RWPE1 (cell line): ENCODE measurements at regions not wholly inside any gene's neighbourhood (a gene's known extent, or its start where the extent isn't known, plus 50 kb on each side); places are given as distances from the start of the nearest gene placed in this dataset.
A peak's percentile ranks its signal among the peaks of the same experiment; 100 is the strongest.

Experiments
- CTCF ChIA-PET: fragments of 350-600 bp; sonication (Branson Sonifier 250); formaldehyde crosslinking; extraction: SDS; loops from one replicate; lab custom pipeline; 2021; lab: Yijun Ruan, JAX
- POLR2A ChIA-PET: fragments of 400-600 bp; formaldehyde crosslinking; extraction: SDS; loops from one replicate; lab custom pipeline; 2020; ENCODE audit warnings: antibody characterized with exemption; ENCODE audit not compliant: low non-redundant PET; lab: Yijun Ruan, JAX
- DNase-seq: peaks from one replicate; pipeline ENCODE4 v3.0.0; 2012; ENCODE audit warnings: low spot score
- H3K27ac ChIP-seq: fragments of 450-650 bp; 2 replicates; pipeline ENCODE4 v1.5.1; 2017
- TF ChIP-seq, protein P1 (sequence below): fragments of 450-650 bp; conservative IDR thresholded peaks from 2 replicates; pipeline ENCODE4 v1.5.1; 2017; ENCODE audit warnings: low read depth, mild to moderate bottlenecking

DNA sequence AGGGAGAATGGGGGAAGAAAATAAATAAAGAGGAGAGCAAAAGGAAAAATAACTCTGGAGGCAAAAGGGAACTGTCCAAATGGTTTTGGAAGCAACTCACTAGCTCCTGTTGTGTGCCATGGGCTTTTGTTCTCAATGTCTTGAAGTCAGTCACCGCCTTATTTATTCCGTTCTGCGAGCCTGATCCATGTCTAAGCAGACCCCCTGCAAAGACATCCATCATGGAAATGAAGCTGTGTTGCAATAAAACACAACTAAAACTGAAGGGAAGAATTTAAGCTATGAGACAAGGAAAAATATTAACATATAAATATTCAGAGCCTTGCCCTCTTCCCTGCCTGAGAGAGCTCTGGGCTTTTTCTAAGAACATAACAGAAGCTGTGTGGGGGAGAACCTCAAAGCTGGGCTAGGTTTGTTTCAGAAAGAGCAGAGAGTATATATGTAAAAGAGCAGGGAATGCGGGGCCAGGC, 373.2 kb upstream of the CNR1 start:
- ChIA-PET CTCF (interaction anchor here (0.6 to 0.7 kb wide), 2 partner anchors 42 to 1625 kb away, joined by 3 to 5 read pairs; no protein-coding TSS in a partner anchor), POLR2A (no interaction called here)
- no peak overlapping the region for H3K27ac ChIP-seq
- DNase-seq, result no peak
- TF ChIP-seq, protein P1, sequence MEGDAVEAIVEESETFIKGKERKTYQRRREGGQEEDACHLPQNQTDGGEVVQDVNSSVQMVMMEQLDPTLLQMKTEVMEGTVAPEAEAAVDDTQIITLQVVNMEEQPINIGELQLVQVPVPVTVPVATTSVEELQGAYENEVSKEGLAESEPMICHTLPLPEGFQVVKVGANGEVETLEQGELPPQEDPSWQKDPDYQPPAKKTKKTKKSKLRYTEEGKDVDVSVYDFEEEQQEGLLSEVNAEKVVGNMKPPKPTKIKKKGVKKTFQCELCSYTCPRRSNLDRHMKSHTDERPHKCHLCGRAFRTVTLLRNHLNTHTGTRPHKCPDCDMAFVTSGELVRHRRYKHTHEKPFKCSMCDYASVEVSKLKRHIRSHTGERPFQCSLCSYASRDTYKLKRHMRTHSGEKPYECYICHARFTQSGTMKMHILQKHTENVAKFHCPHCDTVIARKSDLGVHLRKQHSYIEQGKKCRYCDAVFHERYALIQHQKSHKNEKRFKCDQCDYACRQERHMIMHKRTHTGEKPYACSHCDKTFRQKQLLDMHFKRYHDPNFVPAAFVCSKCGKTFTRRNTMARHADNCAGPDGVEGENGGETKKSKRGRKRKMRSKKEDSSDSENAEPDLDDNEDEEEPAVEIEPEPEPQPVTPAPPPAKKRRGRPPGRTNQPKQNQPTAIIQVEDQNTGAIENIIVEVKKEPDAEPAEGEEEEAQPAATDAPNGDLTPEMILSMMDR, result no peak

- H3K27ac ChIP-seq, result no peak overlapping the region
- ChIA-PET CTCF (interaction anchor here (0.5 to 0.7 kb wide), 3 partner anchors 42 to 1625 kb away, joined by 3 to 5 read pairs (median 3); no protein-coding TSS in a partner anchor), POLR2A (no interaction called here)
- TF ChIP-seq, protein P1, result no peak
- no peak for DNase-seq
These were observed 372.7 kb upstream of the CNR1 start for GRCh38 chr6:88538840-88539239.

DNA sequence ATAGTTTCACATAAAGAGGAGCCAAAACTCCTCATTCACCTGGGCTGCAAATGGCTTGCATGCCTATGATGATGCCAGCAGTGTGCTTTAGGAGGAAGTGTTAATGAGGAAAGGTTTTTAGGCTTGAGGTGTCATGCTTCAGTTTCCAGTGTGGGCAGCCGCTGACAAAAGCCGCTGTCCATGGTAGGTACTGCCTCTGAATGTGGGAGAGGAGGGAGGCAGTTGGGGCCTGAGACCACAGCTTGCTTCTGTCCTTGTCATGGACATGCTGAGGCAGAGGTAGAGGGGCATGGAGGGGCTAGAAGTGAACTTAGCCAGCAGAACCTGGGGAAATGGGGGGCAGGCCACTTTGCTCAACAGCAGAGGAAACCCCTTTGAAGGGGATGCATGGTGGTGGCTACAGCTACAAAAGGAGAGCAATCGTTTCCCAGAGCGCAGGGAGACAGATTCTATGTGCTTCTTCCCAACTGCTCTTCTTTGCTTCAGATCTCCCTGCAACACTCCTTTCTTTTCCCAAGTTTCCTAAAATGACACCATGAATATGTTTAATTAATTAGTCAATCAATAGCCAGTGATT, 372.1 kb upstream of the CNR1 start:
- CTCF ChIA-PET, result no interaction called here
- peak; percentile 19 for DNase-seq
- POLR2A ChIA-PET, result no interaction called here
- H3K27ac ChIP-seq, result no peak overlapping the region
- TF ChIP-seq, protein P1, result no peak

DNA sequence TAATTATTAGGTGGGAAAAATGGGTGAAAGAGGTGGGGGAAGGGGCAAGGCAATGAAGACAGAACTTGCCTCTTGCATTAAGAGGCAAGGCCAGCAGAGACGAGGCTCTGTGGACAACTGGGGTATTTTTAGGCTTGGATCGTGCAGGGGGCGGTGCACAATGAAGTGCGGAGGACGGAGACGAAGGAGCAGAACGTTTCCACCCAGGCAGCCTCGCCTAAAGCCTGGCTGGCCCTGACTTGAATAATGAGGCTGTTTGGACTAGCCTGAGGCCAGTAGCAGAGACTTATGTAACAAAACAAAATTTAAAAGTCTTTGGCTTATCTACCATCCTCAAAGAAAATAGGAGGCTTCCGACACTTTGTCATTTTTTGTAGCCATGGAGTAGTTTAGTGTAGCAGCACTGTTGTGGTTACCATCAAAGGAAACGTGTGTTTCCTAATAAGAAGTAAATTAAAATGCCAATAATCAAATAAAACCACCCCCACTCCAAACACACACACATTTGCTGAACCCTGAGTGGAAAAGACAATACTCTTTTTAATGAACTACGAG, 370.0 kb upstream of the CNR1 start:
- DNase-seq, result no peak
- POLR2A ChIA-PET, result no interaction called here
- CTCF ChIA-PET, result no interaction called here
- H3K27ac ChIP-seq, result no peak overlapping the region
- TF ChIP-seq, protein P1, result no peak

DNA sequence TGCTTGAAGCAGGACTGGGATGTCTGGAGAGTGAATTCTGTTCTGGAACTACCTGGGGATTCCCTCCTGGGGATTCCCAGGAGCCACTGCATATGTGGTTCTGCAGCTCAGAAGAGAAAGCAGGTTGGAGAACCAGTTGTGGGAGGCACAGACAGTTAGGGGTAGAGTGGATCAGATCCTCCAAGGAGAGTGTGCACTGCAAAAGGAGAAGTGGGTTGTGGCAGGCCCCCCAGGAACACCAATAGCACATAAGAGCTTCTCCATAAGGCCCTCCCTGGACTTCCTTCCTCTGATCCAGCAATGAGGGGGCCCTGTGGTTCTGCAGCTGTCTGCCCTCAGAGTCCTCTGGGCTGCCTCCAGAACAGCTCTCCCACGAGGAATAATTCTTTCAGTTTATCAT, 369.2 kb upstream of the CNR1 start:
- H3K27ac ChIP-seq, result no peak overlapping the region
- DNase-seq, result peak; percentile 3
- TF ChIP-seq, protein P1, result no peak
- POLR2A ChIA-PET, result no interaction called here
- CTCF ChIA-PET, result no interaction called here

GRCh38 chr6:88532241-88532860, 366.2 kb upstream of the CNR1 start:
- H3K27ac ChIP-seq, result no peak overlapping the region
- CTCF ChIA-PET, result no interaction called here
- POLR2A ChIA-PET, result no interaction called here
- DNase-seq, result no peak
- TF ChIP-seq, protein P1, result no peak
